ENCODE measurements at regions not wholly inside any gene's neighbourhood (a gene's known extent, or its start where the extent isn't known, plus 50 kb on each side); places are given as distances from the start of the nearest gene placed in this dataset.

DNA sequence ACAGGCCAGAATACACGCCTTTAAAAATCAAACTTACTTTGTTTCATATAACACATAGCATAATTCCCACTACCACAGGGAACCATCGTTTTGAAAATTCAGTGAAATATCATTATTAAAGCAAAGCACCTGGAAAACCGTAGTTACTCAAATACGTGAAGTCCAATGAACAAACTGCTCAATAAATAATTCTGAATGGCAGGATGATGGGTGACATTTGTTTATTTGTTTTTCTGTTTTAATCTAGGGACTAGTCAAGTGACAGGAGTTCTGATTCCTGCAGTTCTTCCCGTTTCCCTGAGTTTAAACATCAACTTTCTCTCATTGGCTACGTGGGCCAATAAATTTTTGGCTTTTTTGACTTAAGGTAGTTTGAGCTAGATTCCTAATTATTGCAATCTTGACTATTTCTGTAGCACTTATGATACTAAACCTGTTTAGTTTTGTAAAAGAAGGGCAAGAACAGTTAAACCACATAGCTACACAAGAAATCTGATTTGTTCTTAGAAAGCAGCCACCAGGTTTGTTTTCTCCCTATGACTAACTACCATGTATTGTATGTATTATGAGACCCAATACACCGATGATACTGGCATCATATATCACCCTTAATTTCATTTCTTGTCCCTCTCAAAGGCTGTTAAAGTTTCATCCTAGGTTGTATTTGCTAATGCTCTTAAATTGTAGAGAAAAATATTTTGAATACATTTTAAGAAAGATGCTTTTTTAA lies 411.2 kb downstream of the SHQ1 start:
- no peak overlapping the region for H3K4me3 ChIP-seq (ENCODE audit: low read depth, low read length)
- TF ChIP-seq, protein P1, sequence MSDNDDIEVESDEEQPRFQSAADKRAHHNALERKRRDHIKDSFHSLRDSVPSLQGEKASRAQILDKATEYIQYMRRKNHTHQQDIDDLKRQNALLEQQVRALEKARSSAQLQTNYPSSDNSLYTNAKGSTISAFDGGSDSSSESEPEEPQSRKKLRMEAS (IDR thresholded peaks at IDR 0.05; ENCODE audit: low read depth, low read length) = no peak
- TF ChIP-seq POLR2A (IDR thresholded peaks at IDR 0.05; ENCODE audit: extremely low read depth, insufficient read length) (no peak), MYC (IDR thresholded peaks at IDR 0.05; ENCODE audit: low read depth, low read length) (no peak)
- TF ChIP-seq, protein P2, sequence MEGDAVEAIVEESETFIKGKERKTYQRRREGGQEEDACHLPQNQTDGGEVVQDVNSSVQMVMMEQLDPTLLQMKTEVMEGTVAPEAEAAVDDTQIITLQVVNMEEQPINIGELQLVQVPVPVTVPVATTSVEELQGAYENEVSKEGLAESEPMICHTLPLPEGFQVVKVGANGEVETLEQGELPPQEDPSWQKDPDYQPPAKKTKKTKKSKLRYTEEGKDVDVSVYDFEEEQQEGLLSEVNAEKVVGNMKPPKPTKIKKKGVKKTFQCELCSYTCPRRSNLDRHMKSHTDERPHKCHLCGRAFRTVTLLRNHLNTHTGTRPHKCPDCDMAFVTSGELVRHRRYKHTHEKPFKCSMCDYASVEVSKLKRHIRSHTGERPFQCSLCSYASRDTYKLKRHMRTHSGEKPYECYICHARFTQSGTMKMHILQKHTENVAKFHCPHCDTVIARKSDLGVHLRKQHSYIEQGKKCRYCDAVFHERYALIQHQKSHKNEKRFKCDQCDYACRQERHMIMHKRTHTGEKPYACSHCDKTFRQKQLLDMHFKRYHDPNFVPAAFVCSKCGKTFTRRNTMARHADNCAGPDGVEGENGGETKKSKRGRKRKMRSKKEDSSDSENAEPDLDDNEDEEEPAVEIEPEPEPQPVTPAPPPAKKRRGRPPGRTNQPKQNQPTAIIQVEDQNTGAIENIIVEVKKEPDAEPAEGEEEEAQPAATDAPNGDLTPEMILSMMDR (IDR thresholded peaks at IDR 0.05; ENCODE audit: low read depth, low read length) = no peak
- no peak for DNase-seq (ENCODE audit: low read depth)

DNA sequence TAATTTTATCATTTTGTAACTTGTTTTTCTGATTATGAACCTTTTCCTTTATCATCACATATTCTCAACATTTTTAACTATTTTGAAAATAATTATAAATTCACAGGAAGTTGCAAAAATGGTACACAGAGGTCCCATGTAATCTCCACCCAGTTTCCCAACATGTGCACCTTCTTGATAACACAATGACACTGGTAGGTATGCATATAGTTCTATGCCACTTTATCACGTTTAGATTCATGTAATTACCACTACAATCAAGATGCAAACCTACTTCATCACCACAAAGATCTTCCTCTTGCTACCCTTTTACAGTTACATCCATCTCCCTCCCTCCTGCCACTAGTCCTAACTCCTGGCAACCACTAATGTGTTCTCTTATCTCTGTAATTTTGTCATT lies 413.9 kb downstream of the SHQ1 start:
- TF ChIP-seq POLR2A (IDR thresholded peaks at IDR 0.05; ENCODE audit: extremely low read depth, insufficient read length) = no peak
- TF ChIP-seq, protein P2 (IDR thresholded peaks at IDR 0.05; ENCODE audit: low read depth, low read length) = no peak
- TF ChIP-seq, protein P1 (IDR thresholded peaks at IDR 0.05; ENCODE audit: low read depth, low read length) = no peak
- TF ChIP-seq MYC (IDR thresholded peaks at IDR 0.05; ENCODE audit: low read depth, low read length) = no peak
- no peak for DNase-seq (ENCODE audit: low read depth)
- H3K4me3 ChIP-seq (ENCODE audit: low read depth, low read length) = no peak overlapping the region

DNA sequence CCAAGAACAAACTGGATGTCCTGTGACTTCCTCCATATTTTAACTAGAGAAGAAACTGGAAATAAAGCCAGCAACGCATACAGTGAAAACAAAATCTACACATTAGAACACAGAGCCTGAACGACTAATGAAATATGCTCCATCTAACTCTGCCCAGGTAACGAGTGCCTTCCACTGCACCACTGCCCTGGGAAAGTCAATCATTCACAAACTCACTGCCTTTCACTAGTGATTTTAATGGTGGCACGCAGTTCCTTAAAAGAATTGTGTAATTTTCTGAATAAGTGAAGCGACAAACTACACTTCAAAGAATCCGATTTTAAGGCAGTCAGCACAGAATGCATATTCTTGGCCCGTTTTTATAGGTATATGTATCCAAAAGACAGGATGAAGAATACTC lies 416.0 kb downstream of the SHQ1 start:
- DNase-seq (ENCODE audit: low read depth) = no peak
- no peak overlapping the region for H3K4me3 ChIP-seq (ENCODE audit: low read depth, low read length)
- TF ChIP-seq POLR2A (IDR thresholded peaks at IDR 0.05; ENCODE audit: extremely low read depth, insufficient read length) = no peak
- TF ChIP-seq, protein P1 (IDR thresholded peaks at IDR 0.05; ENCODE audit: low read depth, low read length) = no peak

DNA sequence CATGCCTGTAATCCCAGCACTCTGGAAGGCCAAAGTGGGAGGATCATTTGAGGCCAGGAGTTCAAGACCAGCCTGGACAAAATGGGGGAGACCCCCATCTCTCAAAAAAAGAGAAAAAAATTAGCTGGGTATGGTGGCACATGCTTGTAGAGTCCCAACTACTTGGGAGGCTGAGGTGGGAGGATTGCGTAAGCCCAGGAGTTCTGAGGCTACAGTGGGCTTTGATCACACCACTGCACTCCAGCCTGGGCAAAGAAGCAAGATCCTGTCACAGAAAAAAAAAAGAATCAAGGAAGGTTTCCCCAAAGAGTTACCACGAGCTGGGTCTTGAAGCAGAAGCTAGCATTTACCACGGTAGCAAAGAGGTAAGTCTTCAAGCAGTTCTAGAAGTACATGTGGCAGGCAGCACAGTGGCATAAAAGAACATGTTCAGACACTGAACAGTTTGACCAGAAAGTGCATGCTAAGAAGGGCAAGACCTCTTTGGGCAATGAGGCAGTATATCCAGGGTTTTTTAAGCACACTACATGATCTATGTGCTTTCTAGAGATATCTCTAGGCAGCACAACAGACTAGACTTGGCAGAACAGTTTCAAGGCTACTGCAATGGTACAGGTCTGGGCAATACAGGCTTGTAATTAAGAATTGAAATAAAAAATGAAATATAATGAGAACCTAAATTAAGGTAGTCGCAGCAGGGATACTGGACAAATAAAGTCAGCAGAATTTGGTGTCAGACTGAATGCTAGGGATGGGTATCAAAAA lies 418.5 kb downstream of the SHQ1 start:
- H3K4me3 ChIP-seq (ENCODE audit: low read depth, low read length) = no peak overlapping the region
- no peak for DNase-seq (ENCODE audit: low read depth)
- TF ChIP-seq, protein P2 (IDR thresholded peaks at IDR 0.05; ENCODE audit: low read depth, low read length) = no peak
- no peak for TF ChIP-seq POLR2A (IDR thresholded peaks at IDR 0.05; ENCODE audit: extremely low read depth, insufficient read length)
- TF ChIP-seq, protein P1 (IDR thresholded peaks at IDR 0.05; ENCODE audit: low read depth, low read length) = no peak
- no peak for TF ChIP-seq MYC (IDR thresholded peaks at IDR 0.05; ENCODE audit: low read depth, low read length)

DNA sequence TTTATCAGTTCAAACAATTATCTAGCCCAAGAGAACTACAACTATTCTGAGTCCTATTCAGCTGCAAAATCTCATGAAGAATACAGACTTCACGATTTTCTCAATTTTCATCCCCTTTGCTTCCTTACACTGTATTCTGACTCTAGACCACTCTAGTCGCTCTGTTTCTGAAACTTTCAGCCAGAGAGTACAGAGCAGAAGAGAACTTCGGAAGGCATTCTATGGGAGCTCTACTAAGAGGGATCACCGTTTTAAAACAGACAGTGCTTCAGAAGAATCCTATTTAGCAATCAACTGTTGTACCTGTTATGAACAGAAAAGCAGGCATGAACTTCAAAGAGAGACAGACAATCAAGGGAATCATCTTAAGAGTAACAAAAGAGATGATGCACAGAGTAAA lies 419.4 kb downstream of the SHQ1 start:
- DNase-seq (ENCODE audit: low read depth) = no peak
- TF ChIP-seq MYC (IDR thresholded peaks at IDR 0.05; ENCODE audit: low read depth, low read length) (no peak), POLR2A (IDR thresholded peaks at IDR 0.05; ENCODE audit: extremely low read depth, insufficient read length) (no peak)
- TF ChIP-seq, protein P2 (IDR thresholded peaks at IDR 0.05; ENCODE audit: low read depth, low read length) = no peak
- TF ChIP-seq, protein P1 (IDR thresholded peaks at IDR 0.05; ENCODE audit: low read depth, low read length) = no peak
- H3K4me3 ChIP-seq (ENCODE audit: low read depth, low read length) = no peak overlapping the region

DNA sequence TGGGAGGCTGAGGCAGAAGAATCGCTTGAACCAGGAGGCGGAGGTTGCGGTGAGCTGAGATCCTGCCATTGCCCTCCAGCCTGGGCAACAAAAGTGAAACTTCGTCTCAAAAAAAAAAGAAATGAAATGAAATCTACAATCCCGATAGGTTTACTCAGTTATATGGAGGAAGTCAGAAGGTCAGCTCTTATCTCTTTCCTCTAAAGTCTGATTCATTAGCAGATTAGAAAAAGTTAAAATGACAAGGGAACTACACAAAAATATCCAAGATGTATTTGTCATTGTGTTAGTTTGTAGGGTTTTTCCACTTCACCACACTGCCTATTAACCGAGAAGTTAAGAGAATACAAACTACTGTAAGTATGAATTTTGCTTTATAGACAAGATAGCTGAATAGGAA lies 420.6 kb downstream of the SHQ1 start:
- H3K4me3 ChIP-seq (ENCODE audit: low read depth, low read length) = no peak overlapping the region
- no peak for DNase-seq (ENCODE audit: low read depth)
- TF ChIP-seq POLR2A (IDR thresholded peaks at IDR 0.05; ENCODE audit: extremely low read depth, insufficient read length) (no peak), MYC (IDR thresholded peaks at IDR 0.05; ENCODE audit: low read depth, low read length) (no peak)
- TF ChIP-seq, protein P1 (IDR thresholded peaks at IDR 0.05; ENCODE audit: low read depth, low read length) = no peak
- TF ChIP-seq, protein P2 (IDR thresholded peaks at IDR 0.05; ENCODE audit: low read depth, low read length) = no peak
